Adrenal gland (tissue), 5 donors: ENCODE measurements at regions not wholly inside any gene's neighbourhood (a gene's known extent, or its start where the extent isn't known, plus 50 kb on each side); places are given as distances from the start of the nearest gene placed in this dataset.

ENCODE experiments used
- POLR2A ChIP-seq, 2 donors: fragments of 450-650 bp; IDR thresholded peaks; one replicate each; pipeline ENCODE4 v1.6.1; 2017; ENCODE audit warnings: antibody characterized with exemption in 2 of 2, mild to moderate bottlenecking in 2 of 2, moderate library complexity in 1 of 2
- TF ChIP-seq, protein P1 (sequence below), 6 experiments: fragments of 450-650 bp in 4 of 6; fragments of 200-600 bp in 2 of 6; sonication (generic) in 1 of 6; IDR thresholded peaks; 1 replicate in 5 of 6; 2 replicates in 1 of 6; pipeline versions ENCODE4 v1.5.1 to v1.8.0; 2016 to 2021; ENCODE audit warnings: antibody characterized with exemption in 6 of 6, mild to moderate bottlenecking in 2 of 6, moderate library complexity in 1 of 6
- donor health status: DM: no; HTN: no; CAD: no.

DNA sequence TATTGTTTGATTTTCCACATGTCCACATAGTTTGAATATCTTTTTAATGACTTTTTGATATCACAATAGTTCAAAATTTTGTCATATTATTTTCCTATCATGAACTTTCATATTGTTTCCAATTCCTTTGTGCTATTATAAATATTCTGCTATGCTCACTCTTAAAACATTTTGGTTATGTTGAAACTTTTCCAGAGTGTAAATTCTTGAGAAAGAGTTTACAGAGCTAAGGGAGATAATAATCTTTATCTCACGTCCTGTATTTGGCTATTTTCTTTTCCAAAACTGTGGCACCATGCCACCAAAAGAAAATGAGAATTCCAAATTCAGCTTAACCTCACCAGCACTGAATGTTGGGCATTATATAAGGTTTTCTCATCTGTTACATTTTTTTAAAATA is 210.9 kb downstream of the TFAP2B start:
- TF ChIP-seq, protein P1, sequence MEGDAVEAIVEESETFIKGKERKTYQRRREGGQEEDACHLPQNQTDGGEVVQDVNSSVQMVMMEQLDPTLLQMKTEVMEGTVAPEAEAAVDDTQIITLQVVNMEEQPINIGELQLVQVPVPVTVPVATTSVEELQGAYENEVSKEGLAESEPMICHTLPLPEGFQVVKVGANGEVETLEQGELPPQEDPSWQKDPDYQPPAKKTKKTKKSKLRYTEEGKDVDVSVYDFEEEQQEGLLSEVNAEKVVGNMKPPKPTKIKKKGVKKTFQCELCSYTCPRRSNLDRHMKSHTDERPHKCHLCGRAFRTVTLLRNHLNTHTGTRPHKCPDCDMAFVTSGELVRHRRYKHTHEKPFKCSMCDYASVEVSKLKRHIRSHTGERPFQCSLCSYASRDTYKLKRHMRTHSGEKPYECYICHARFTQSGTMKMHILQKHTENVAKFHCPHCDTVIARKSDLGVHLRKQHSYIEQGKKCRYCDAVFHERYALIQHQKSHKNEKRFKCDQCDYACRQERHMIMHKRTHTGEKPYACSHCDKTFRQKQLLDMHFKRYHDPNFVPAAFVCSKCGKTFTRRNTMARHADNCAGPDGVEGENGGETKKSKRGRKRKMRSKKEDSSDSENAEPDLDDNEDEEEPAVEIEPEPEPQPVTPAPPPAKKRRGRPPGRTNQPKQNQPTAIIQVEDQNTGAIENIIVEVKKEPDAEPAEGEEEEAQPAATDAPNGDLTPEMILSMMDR (IDR thresholded peaks at IDR 0.05), result no peak
- TF ChIP-seq POLR2A (IDR thresholded peaks at IDR 0.05), result no peak
